NCI-H2196 treated with DMSO at 0.1 percent for 48 hours (cell line): ENCODE measurements at regions not wholly inside any gene's neighbourhood (a gene's known extent, or its start where the extent isn't known, plus 50 kb on each side); places are given as distances from the start of the nearest gene placed in this dataset.

Source experiments
- DNase-seq: peaks from one replicate; lab custom pipeline; 2025; ENCODE audit not compliant: unreplicated experiment; lab: John Stamatoyannopoulos, UW

DNA sequence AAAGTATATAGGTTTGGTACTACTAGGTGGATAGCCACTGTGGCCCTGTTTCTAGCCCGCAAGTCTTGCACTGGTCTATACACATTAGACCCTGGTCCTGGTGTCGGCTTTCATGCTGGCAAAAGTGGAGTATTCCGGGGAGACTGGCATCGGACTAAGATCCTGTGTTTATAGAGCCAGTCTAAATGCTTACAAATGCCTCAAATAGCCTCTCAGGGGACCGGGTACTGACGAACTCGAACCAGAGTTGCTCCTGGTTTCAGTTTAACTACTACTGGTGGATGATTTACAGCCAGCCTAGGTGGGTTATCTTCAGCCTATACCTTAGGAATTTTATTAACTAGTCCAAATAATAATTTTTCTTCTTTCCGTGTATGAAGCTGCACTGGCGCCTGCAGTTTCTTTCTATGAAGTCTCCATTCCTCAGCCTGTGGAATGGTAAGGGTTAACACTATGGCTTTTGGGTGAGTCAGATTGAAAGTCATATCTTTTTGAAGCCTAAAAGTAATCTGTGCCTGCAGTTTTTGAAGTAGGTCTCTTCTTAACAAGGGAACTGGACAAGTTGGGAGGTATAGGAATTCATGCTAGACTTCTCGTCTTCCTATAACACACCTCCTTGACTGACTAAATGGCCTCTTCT is 51.3 kb downstream of the OR10H4 start:
- no peak for DNase-seq

GRCh38 chr19:16001481-16002312 is 52.9 kb downstream of the OR10H4 start:
- peak; percentile 2 for DNase-seq

DNA sequence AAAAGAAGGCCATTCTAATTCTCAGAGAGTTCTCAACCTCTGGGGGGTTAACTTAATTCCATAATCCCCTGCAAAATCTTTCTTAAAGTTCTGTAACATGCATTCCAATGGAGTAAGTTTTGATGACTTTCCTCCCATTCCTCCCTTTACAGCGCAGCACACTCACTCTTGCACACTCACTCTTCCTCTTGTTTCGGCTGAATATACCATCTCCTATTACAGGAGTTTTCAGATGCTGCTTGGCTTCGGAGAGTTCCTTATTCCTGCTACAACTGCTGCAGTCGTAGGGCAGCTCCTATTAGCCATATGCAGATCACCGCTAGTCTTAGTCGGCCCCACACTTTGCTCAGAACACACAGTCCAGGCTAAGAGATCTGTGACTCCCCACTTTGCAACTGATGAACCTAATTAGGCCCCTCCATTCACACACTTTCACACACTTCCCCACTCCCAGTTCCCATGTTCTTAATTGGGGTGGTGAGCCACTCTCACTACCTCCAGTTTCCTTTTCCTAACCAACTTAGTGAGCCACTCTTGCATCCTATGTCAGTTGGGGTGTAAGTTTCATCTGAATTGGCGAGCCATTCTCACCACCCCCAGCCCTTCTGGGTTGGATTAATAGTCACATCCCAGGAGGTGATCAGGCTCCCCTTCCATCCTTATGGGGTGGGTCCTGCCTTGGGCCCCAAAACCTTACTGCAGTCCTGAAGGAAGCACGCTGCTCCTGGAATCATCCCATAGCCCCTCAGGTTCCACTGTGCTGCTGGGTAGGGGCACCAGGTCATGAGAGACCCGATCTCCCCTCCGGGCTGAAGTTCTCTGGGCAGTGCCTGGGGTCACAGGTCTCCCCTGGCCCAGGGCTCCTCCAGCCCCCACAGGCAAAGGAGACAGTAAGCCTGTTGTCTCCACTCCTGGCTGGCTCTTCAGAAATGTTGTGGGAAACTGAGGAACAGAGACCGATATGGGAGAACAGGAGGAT is 53.9 kb downstream of the OR10H4 start:
- no peak for DNase-seq

DNA sequence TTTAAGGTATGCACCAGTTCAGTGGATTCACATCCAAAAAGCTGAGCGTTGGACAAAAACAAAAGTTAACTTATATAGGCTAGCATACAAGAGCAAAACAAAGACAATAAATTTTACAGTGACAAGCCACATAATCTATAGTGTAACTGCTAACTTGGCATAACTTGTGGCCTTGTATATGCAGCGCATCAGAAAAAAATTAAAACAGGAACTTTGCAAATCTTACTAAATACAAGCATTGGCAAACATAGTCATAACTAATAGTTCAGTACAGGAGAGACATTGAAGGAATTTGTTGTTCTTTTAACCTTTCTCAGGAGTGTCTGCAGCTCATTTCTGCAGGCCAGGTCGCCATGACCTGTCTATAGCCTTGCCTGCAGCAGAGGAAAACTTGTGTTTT is 54.6 kb downstream of the OR10H4 start:
- no peak for DNase-seq

DNA sequence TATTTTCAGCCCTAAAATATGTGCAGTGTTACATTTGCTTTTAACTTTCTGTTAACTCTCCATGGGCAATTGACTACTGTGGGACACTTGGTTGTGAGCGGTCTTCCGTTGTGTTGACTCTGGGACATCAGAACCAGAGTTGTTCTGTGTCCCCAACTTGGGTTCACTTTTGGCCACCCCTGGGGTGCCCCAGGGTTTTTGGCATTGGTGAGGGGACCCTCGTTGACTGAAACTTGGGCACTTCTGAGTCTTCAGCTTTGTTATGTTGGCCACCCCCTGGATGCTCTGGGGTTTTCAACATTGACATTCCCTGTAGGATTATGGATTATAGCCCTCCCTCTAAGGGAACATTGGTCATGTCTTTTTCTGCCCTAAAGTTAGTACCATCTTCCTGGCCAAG is 57.1 kb downstream of the OR10H4 start:
- no peak for DNase-seq

GRCh38 chr19:16012552-16012951 is 63.7 kb upstream of the TPM4 start:
- no peak for DNase-seq

DNA sequence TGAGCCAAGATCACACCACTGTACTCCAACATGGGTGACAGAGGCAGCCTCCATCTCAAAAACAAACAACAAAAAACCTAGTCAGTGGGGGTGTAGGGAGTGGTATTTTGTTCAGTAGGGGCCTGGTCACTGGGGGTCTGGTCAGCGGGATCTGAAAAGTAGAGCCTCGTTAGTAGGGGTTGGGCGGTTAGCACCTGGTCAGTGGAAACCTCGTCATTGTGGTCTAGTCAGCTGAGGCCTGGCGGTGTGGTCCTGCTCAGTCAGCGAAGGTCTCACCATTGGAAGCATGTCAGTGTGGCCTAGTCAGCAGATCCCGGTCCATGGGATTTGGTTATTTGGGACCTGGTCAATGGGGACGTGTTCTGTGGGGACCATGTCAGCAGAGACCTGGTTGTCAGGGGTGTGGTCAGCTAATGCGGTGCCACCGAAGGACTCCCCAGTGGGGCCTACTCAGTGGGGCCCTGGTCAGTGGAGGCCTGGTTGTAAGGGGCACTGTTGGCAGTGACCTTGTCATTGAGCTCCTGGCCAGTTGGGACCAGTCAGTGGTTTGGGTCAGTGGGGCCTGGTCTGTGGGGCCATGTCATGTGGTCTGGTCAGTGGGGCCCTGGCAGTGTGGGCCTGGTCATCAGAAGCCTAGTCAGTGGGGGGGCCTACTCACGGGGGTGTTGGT is 63.0 kb upstream of the TPM4 start:
- DNase-seq: no peak

DNA sequence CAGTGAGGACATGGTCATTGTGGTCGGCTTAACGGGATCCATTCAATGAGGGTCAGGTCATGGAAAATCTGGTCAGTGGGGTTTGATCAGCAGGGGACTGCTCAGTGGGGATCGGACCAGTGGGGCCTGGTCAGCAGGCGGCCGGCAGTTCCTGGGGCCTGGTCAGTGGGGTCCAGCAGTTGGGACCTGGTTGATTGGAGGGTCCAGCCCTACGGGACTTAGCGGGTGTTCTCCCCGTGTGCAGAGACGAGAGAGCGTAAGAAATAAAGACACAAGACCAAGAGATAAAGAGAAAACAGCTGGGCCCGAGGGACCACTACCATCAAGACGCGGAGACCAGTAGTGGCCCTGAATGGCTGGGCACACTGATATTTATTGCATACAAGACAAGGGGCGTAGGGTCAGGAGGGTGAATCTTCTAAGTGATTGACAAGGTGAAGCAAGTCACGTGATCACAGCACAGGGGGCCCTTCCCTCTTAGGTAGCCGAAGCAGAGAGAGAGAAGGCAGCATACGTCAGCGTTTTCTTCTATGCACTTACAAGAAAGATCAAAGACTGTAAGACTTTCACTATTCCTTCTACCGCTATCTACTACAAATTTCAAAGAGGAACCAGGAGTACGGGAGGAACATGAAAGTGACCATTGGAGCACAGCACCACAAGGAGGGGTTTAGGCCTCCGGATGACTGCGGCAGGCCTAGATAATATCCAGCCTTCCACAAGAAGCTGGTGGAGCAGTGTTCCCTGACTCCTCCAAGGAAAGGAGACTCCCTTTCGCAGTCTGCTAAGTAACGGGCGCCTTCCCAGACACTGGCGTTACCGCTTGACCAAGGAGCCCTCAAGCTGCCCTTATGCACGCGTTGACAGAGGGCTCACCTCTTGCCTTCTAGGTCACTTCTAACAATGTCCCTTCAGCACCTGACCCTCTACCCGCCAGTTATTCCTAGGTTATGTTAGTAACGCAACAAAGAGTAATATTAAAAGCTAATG is 62.1 kb upstream of the TPM4 start:
- no peak for DNase-seq

- no peak for DNase-seq
These were observed 61.1 kb upstream of the TPM4 start for GRCh38 chr19:16014923-16015804.

- no peak for DNase-seq
These were observed 60.5 kb upstream of the TPM4 start for GRCh38 chr19:16015805-16016173.

DNA sequence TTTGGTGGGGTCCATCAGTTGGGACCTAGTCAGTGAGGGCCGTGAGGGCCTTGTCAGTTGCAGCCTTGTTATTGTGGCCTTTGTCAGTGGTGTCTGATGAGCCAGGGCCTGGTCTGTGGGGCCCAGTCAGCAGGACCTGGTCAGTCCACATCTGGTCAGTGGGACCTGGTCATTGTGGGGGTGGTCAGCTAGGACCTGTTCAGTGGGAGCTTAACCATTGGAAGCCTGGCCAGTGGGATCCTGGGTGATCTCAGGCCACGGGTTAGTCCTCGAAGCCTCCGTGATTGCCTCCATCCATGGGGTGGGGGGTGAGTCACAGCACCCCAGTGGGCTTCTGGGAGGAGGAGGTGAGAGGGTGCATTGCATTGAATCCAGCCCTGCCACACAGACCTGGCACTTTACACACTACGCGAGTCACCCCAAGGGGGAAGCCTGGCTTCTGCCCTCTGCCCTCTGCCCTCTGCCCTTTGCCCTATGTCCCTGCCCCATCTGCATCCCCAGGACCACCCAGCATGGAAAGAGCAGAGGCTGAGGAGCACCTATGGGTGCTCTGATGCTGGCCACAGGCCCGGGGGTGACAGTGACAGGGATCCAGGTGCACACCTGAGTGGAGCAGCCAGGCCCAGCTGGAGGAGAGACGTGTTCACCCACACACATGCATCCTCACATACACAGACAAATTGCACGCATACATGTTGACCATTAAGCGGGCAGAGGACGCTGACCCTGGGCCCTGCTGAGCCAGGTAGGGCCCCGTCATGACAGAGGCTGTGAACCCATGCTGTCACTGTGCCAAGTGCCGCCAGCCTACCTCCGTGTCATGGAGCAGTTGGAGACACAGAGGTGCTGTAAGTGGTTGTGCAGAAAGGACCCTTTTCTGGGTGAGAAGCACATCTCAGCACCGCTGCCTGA is 59.8 kb upstream of the TPM4 start:
- DNase-seq: no peak

DNA sequence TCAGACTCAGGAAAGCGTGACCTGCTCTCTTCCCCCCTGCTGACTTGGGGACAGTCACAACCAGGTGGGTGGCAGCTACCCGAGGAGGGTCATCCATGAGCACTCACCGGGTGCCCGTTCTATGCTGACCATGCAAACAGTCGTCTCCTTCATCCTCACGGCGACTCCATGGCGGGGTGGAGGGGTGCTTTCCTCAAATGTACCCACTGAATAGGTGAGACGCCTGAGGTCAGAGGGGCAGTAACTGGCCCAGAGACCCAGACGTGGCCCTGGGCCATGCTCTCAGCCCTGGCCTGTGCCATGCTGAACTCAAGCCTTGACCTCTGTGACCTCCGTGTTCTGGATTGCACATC is 59.2 kb upstream of the TPM4 start:
- no peak for DNase-seq

DNA sequence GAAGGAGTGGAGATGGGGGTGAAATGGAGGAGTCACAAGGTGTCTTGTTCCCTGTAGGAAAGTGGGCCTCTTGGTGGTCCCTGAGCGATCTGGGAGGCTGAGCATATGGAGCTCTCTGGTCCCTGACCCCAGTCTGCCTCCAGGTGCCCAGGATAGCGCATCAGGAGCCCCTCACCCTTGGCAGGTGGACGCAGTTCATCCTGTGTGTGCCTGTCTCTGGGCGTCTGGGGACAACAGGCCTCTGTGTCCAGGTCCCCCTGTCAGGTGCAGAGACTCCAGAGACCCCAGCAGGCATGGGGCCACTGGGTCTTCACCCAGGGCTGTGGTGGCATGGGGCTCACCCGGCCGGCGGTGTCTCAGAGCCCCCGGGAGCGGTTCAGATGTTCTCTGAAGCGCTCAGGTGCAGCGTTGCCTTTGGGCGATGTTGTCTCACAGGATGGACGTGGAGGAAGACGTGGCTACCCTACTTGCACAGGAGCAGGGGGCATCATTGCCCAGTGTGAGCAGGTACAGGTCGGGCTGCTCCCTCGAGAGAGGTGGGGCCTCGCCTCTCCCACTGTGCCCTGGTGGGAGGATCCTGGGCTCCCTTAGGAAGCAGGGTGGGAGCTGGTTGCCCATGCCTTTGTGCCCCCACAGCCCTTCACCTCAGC is 58.1 kb upstream of the TPM4 start:
- no peak for DNase-seq

DNA sequence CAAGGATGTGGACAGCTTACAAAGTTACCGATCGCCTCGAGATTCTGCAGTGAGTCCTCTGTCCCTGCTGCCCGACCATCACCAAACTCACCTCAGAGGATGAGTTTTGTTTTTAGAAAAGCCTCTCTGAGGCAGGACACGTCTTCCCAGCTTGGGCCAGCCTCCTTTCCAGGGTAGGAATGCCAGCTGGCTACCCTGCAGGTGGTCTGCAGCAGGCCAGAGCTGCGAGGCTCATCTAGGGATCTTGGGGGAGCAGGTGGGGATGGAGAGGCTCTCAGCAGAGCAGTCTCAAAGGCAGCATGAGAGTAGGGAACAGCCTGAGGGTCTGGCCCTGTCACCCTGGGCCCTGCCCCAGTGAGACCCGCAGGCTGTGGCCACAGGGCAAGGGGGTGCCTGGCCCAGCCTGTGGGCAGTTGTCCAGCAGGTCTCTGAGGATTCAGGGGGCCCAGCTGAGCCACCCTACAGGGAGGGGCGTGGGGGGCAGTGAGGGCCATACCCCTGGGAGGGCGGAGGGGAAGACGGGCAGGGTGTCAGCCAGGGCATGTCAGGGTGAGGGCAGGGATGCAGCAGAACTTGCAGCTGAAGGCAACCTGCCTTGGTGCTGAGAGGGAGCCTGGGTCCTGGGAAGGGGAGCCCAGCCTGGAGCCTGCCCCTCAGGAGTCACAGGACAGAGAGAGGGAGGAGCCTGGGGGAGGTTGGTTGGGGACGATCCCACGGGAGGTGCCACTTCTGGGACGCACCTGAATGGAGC is 57.3 kb upstream of the TPM4 start:
- DNase-seq: no peak

DNA sequence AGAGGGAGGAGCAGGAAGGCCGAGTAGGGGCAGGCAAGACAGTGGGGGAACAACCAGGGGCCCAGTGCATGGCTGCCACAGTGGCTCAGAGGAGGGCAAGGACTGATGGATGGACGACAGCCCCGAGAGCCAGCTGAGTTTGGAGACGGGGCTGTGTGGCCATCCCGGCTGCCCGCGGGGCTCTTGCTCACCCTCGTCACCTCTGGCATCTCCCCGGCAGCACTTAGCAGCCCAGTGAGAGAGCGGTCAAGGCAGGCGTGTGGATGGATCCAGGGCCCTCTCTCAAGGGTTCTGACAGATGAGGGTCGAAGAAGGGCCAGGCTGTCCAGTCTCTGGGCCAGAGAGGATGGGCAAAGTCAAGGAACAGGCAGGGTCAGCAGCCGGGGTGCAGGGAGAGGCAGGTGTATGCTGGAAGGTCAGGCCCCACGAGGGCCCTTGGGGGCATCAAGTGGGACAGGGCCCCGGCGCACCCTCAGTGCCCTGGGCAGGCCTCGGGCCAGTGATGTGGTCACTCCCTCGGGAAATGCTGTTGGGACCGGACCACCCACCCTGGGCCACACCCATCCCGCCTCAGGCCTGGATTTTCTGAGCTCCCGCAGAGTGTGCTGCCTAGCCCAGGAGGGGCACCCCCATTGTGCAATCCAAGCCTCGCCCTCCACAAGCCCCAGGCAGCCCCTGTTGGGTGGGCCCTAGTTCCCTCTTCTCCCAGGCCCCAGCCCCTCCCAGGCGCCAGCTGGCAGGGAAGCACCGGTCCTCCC is 56.4 kb upstream of the TPM4 start:
- no peak for DNase-seq

- no peak for DNase-seq
These were observed 54.5 kb upstream of the TPM4 start for GRCh38 chr19:16021796-16022195.
